ENCODE measurements at regions not wholly inside any gene's neighbourhood (a gene's known extent, or its start where the extent isn't known, plus 50 kb on each side); places are given as distances from the start of the nearest gene placed in this dataset.
"Not testable (repeated sequence)": the region's sequence is repeated elsewhere in the genome, so short reads cannot be mapped to it uniquely, and the experiment has no call there.

DNA sequence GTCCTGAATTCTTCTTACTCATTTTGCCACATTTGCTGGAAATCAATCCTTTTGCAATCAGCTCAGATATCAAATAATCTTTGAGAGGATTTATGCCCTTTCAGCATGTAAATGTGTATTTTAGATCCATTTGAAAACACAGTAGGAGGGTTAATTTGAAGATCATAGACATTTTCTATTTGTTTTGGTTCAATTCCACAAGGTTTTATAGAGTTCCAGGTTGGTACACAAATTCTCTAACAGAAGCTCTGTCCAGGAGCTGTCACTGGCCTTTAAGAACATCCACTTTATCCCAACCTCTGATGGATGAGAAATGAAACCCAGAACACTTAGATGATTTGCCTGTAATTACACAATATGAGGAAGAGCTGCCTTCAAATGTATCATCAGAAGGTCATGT lies 157.3 kb upstream of the CHAC2 start:
- DNase-seq (ENCODE audit: low read depth) = no peak

DNA sequence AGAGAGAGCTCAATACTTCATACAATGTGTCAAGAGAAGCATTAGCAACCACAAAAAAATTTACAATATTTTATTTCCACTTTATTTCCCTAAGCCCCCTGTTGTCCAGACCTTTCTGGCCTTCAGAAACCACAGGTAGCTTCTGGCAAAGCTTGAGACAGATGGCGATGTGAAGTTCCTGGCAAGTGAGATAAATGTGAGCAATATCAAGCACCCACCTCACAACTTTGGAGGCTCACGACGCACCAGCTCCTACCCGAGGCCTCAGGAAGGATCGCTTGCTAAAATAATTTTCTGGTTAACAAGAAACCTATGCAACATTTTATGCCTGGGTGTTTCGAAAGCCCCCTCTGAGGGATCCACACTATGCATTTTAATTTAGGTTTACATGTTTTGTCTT lies 158.1 kb upstream of the CHAC2 start:
- DNase-seq (ENCODE audit: low read depth) = no peak

DNA sequence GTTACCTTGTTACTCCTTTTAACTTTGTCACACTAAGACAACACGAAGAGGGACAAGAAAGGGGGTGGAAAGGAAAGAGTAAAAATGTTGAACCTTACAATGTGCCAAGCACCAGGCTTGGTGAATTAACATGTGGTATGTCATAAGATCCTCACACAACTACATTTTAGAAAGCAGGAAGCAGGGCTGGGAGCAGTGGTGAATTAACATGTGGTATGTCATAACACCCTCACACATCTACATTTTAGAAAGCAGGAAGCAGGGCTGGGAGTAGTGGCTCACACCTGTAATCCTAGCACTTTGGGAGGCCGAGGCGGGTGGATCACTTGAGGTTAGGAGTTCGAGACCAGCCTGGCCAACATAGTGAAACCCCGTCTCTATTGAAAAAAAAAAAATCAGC lies 159.3 kb upstream of the CHAC2 start:
- no peak for DNase-seq (ENCODE audit: low read depth)

DNA sequence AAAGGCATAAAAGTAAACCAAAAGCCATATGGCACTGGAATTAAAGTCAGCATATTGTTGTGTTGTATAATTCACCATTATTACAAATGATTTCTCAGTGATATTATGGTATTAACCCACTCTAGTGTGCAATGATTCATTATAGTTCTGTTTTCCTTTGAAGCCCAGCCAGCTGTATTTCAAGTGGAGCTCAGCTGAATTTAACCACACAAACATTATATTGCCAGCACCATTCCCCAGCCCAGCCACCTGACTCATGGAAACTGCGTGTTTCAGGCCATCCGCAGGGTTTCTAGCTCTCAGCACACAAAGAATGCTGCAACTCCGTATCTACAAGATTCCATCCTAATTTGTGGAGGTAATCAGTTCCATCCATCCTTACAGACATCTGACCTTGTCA lies 166.8 kb upstream of the CHAC2 start:
- peak; percentile 45 for DNase-seq (ENCODE audit: low read depth)

DNA sequence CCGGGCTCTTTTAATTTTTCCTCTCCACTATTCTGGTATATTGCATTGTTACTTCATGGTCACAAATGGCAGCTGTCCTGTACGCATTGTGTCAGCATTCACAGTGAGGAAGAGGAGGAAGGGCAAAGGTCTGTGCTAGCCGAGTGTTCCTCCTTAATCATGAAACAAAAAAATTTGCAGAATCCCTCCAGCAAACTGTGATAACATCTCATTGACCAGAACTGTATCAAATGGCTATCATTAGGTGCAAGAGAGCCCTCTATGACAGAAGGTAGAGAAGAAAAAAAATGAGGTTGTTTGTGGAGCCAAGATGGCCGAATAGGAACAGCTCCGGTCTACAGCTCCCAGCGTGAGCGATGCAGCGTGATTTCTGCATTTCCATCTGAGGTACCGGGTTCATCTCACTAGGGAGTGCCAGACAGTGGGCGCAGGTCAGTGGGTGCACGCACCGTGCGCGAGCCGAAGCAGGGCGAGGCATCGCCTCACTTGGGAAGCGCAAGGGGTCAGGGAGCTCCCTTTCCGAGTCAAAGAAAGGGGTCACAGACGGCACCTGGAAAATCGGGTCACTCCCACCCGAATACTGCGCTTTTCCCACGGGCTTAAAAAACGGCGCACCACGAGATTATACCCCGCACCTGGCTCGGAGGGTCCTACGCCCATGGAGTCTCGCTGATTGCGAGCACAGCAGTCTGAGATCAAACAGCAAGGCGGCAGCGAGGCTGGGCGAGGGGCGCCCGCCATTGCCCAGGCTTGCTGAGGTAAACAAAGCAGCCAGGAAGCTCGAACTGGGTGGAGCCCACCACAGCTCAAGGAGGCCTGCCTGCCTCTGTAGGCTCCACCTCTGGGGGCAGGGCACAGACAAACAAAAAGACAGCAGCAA lies 180.6 kb upstream of the CHAC2 start:
- DNase-seq (ENCODE audit: low read depth) = not testable (repeated sequence)

DNA sequence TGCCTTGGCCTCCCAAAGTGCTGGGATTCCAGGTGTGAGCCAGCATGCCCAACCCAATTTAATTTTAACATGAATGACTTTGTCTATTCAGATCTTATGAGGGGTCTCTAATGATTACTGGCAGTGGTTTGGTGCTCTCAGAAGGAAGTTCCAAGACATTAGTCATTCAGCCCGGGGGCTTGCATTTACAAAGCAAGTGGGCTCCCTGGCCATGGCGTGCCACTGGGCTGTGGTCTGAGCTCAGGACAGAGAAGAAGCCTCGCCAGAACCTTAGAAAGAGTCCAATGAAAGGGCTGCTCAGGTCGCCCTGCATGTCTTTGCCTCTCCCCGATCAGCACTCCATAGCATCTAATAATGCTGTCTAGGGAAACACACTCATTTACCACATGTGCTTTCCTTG lies 182.6 kb upstream of the CHAC2 start:
- no peak for DNase-seq (ENCODE audit: low read depth)

DNA sequence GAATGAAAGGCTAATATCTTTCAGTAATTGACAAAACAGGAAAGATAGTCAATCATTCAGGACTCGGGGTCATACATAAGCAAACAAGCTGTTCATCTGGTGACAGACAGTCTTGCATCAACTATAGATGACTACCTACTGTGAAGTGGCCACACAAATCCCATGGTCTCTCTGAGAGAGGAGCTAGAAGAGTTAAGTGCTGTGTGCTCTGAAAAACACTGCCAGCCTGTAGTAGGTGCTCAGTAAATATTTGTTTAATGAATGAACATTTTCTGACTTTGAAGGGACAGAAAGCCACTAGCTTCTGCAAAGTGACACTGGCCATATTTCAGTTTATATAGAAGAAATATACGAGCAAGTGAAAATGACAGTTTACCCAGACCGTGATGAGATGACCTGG lies 184.0 kb upstream of the CHAC2 start:
- DNase-seq (ENCODE audit: low read depth) = no peak

DNA sequence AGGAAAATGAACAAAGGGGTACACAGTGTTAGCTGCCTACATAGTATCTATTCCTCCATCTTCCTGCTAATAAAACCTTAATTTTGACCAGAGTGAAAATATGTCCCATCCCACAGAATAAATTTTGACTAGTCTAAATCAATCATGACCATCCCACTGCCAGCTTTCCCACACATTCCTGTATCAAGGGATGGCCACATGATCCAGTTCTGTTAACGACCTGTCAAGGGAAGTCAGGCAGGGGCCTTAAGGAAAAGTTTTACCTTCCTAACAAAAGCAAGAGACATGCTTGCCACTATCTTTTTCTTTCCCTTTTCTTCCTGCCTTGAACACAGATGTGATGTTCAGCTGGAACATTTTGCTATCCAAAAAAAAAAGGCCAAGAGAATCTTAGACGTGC lies 185.0 kb upstream of the CHAC2 start:
- no peak for DNase-seq (ENCODE audit: low read depth)

DNA sequence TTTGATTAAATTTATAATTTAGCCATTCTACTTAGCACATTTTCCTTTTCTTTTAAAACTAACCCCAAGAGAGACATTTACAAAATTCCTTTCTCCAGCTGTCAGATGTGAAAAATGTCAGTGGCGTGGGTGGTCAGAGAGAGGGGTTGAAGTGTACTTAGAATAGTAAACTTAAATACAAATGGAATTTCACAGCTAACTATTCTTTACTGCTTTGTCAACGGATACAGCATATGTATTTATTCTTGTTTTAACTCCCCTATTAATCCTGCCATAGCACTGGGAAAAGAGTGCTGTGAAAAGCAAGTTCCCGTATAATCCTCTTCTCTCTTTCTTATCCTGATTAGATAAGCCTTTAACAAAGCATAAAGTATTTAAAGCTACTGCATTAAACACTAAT lies 191.4 kb upstream of the CHAC2 start:
- DNase-seq (ENCODE audit: low read depth) = peak; percentile 25

DNA sequence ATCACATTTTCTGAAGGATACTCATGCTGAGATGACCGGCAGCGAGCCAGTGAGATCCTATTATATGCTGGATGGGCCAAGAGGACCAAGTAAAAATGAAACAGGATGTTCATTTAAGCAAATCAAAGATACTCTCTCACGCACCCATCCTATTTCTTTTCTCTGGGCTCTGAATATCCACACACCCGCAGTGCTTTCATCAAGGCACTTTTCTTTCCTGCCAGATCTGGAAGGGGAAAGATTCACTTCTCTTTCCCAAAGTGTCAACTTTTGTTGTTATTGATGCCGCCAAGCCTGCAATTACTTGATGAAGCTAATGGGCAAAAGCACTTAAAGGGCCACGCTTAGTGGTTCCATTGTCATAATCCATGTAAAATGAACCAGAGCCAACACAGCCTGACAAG lies 191.9 kb upstream of the CHAC2 start:
- DNase-seq (ENCODE audit: low read depth) = no peak

DNA sequence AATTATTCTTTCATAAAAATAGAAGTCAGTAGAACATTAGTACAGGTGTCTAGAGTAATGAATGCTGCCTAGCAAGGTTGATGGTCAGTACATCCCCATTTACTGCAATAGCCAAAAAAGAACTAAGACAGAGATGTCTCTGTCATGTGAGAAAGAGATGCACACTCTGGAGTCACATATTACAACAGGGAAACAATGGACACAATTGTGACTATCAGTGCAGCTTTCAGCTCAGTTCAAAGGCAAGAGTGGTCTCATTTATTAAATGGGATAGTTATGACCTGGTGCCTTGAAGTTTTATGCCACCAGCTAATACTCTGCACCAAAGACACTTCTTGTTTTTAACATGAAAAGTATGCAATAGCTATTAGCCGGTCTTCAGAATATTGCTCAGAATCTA lies 194.9 kb upstream of the CHAC2 start:
- DNase-seq (ENCODE audit: low read depth) = no peak

DNA sequence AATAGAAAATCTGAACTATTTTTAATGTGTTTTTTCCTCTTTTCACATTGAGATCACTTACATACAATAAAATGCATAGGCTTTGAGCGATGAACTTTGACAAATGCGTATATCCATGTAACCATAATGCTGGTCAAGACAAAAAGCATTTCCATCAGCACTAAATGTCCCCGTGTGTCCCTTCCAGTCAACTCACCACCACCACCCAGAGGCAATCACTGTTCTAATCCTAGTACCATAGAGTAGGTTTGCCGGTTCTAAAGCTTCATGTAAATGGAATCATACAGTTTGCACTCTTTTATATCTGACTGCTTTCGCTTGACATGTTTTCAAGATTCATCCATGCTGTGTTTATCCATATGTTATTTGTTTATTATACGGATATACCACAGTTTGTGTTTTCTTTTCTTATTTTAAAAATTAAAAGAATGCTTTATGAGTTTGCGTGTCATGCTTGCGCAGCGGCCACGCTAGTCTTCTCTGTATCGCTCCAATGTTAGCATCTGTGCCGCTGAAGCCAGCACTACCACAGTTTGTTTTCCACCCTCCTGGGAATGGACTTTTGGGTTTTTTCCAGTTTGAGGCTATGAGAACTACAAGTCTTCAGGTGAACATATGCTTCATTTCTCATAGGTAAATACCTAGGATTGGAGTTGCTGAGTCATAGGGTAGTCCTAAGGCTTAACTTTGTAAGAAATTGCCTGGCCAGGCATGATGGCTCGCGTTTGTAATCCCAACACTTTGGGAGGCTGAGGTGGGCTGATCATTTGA lies 197.5 kb upstream of the CHAC2 start:
- DNase-seq (ENCODE audit: low read depth) = no peak

DNA sequence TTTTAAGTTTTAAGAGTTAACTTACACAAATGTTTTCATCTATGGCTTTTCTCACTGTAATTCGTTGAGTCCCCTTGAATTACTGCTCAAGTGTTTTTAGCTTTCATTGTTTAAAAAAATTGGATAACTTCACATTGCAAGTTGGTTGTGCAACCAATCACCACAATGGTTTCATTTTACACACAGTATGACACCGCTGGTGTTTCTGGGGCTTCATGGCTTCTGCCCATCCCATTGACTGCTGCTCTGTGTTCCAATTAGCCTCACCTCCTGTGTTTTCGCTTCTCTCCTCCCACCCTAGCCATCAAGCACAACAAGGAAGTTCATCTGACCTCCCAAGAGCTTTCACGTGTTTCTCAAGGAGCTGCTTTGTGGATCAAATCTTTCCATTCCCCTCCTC lies 199.1 kb upstream of the CHAC2 start:
- DNase-seq (ENCODE audit: low read depth) = peak; percentile 15

DNA sequence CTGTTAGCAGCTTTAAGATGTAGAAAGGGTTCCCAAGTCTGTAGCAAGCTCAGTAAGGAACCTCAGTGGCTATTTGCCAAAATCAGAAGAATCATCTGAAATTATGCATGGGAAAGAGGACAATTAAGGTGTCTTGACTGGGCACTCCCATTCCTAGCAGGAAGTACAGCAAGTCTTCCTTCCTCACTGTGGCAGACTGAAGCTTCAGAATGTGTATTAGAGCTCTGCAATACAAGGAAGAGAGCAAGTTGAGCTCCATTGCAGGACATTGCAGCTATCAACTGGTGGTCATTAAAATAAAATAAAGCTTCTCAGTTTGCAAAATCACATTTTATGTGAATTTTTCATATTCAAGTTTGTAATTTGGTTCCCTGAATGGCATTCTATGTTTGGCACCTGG lies 200.5 kb upstream of the CHAC2 start:
- DNase-seq (ENCODE audit: low read depth) = no peak

DNA sequence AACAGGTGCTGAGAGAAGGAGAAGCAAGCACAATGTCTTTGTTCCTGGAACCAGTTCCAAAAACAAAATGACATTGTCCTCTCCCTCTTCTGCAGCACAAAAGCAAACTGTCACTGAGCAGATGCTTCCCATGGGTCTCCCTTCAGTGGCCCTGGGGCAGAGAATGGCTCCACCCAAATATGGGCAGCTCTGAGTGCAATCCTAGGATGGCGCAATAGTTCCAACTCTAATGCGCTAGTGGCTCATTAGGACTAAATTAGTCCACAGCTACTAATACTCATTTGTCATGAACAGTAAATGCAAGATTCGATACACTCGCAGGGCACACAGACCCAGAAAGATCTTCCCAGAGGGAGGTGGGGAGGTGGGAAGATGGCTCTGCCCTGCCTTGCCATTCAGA lies 205.2 kb upstream of the CHAC2 start:
- DNase-seq (ENCODE audit: low read depth) = no peak

DNA sequence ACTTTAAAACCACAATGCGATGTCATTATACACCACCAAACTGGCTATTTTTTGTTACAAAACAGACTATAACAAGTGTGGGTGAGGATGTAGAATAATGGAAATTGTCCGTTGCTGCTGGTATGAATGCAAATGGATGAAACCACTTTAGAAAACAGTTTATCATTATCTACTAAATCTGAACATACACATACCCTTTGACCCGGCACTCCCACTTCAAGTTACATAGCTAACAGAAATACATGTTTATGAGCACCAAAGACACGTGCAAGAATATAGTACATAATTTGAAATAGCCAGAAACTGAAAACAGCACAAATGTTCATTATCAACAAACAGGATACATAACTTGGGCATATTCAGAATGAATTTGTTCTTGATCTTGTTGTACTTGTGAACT lies 206.4 kb upstream of the CHAC2 start:
- DNase-seq (ENCODE audit: low read depth) = no peak

DNA sequence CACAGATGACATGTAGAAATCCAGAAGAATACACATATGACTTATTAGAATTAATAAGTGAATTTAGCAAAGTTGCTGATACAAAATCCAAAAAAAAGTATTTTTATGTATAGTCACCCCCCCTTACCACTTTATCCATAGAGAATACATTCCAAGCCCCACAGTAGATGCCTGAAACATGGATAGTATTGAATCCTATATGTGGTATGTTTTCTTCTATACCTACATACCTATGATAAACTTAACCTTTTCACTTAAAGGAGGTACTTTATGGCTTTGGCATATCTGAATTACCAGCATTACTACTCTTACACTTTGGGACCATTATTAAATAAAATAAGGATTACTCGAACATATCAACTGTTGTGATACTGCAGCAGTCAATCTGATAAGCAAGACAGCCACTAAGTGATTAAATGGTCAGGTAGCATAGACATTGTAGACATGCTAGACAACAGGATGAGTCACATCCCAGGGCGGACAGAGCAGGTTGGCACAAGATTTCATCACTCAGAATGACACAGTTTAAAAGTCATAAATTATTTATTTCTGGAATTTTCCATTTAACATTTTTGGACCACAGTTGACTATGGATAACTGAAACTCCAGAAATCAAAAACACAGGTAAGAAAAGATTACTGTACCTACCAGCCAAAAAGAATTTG lies 208.2 kb upstream of the CHAC2 start:
- peak; percentile 5 for DNase-seq (ENCODE audit: low read depth)

DNA sequence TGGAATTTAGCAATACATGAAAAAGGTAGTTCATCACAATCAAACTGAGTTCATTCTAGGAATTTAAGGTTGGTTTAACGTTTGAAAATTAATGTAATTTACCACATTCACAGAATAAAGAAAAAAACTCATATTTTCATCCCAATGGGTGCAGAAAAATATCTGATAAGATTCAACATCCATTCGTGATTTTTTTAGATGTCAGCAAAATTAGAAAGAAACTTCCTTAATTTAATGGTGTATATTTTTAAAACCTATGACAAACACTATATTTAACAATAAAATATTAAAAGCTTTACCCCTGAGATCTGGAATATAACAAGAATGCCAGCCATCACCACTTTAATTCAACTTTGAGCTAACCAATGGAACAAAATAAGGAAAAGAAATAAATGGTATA lies 208.7 kb upstream of the CHAC2 start:
- DNase-seq (ENCODE audit: low read depth) = no peak

DNA sequence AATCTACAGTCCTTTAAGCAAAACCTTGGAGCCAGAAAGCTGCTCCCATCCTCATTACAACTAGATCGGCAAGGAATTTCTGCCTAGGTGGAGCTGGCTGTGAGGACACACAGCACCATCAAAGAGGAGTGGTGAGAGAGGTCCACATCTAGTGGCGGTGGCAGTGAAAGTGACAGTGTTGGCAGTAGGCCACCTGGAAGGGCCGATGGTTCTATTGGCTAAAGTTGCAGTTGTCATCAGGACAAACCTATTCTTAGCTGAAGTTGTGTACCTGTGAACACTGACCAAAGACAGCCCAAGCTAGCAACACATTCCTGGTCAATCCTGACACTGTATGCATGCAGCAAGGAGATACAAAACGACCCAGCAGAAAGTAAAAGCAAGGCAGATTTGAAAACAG lies 218.1 kb upstream of the CHAC2 start:
- DNase-seq (ENCODE audit: low read depth) = no peak

DNA sequence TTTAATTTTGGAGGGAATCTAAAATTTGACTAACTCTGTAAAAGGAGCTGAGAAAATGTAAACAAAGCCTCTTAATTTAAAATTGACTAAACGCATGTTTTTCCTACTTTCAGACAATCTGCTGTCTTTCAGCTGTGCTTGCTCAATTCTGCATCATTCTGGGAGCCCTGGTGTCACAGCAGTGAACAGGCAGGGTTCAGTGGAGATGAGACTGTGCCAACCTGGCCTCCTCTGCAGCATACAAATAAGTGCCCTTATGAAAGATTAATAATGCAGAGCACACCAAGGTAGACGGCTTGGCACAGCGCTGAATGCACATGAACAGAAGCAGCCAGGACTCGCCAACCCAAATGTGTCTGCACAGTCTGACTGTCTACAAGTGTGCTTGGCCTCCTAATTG lies 222.0 kb upstream of the CHAC2 start:
- no peak for DNase-seq (ENCODE audit: low read depth)

DNA sequence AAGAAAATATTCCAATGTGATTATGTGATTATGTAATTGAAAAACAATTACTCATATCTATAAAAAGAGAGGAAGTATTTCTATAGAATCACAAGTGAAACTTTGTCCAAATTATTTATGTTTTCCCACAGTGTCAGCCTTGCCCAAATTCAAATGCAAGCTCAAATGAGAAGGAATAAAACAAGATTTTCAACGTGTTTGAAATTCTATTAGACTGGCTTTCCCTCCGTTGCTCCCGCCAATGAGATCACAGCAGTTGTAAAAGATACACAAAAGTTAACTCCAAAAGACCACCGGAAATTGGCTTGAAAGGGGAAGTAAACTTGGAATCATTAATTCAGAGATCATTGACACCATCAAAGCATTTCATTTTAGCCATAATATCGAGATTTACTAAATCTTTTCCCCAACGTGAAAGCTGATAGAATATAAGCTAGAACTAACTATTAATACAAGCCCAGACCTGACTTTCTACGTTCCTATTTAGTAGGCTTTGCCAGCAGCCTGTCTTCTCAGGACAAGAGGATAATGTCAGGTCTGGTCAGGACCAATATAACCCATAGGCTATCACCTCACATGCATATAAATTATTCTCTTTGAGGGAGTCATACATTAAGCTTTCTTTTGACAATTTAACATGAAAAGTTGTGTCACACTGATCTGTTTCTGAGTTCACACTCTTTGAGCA lies 222.6 kb upstream of the CHAC2 start:
- DNase-seq (ENCODE audit: low read depth) = no peak

DNA sequence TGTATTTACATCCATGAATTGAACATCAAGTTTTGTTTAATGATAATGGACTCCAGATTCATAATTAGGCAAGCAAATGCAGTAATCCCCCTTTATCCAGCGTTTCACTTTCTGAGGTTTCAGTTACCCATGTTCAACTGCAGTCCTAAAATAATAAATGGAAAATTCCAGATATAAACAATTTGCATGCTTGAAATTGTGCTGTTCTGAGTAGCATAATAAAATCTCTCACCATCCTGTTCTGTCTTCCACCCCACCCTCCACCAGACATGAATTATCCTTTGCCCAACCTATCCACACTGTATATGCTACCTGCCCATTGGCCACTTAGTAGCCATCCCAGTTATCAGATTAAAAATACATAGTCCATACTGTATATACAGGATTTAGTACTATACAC lies 224.5 kb upstream of the CHAC2 start:
- DNase-seq (ENCODE audit: low read depth) = no peak
